ENCODE measurements at regions not wholly inside any gene's neighbourhood (a gene's known extent, or its start where the extent isn't known, plus 50 kb on each side); places are given as distances from the start of the nearest gene placed in this dataset.
"Not testable (repeated sequence)": the region's sequence is repeated elsewhere in the genome, so short reads cannot be mapped to it uniquely, and the experiment has no call there.

DNA sequence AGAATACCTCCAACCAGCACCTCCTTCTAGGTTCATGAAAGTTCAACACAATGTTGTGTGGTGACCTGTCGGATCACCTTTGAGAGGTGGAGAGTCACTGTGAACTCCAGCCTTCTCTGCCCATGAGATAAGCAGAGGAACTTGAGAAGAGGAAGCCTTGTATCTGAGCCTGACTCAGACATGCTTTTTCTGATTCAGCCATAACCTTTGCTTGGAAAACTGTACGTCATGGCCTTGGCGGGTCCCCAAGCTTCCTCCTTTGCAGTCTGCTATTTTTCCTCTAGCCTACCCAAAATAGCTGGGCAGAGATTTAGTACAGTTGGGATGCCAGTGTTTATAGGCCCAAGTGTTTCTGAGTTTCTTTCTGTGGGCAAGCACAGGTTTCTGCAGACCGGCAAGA, 274.7 kb downstream of the CETN3 start:
- no peak for DNase-seq (ENCODE audit: low read depth in 2 of 2)

DNA sequence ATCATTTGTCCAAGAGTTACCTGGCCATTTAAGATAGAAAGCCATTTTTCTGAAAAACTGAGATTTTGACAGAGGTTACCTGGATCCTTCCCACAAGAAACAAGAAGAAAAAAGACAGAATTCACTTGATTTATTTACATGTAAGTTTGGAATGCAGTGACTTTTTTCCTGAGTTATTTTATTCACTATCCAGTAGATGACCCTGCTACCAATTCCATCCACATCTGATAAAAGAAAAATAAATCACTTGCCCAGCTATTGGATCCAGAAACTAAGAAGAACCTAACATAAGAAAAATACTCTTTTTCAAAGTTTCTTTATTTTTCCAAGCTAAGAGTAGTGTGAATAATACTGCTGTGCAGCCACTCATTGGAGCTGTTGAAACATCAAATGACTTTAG, 275.2 kb downstream of the CETN3 start:
- DNase-seq (ENCODE audit: low read depth in 2 of 2), result no peak

GRCh38 chr5:90133941-90134340, 275.6 kb downstream of the CETN3 start:
- no peak for DNase-seq (ENCODE audit: low read depth in 2 of 2)

DNA sequence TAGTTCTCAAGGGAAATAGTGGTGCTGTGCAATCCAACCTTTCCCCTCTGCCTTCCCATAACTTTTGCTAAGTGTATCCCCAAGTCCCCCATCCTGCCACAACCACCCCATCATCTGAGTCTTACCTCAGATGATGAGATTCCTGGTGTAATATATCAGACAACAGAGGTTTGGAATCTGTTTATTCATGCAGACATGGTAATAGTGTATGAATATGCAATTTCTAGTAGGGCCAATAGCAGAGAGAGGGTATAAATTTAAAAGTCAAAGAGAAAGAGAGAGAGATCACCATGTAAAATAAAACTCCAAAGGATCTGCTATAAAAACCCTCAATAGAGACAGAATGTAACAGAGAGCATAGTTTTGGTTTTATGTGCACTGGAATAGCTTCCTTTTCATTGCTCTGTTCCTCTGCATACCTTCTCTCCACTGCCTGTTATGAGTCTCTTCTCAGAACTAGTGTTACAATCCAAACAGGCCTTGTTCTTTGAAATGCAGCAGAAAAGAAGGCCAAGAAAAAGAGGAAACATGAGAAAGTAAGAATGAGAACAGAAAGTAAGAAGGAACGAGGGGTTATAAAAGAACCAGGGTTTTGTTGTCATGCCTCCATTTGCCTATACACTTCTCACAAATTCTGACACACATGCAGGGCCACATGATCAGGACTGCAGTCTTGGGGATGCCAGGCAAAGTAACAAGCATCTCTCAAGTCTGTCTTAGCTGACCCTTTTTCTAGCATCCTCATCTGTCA, 278.0 kb downstream of the CETN3 start:
- DNase-seq (ENCODE audit: low read depth in 2 of 2), result no peak

DNA sequence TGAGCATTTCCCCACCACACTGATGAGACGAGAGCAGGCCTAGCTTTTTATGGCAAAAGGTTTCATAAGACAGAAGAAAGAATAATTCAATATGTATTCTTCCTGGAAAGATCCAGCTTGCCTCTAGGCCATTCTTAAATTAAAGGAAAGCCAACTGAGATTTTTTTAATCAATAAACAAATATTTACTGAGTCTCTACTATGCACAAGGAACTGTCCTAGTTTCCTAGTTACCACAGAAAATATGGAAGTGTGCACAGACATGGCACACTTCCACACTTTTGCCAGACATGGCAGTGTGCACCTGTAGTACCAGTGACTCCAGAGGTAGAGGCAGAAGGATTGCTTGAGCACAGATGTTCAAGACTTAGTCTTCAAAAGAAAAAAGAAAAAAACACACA, 281.0 kb downstream of the CETN3 start:
- DNase-seq (ENCODE audit: low read depth in 2 of 2), result no peak

- no peak for DNase-seq (ENCODE audit: low read depth in 2 of 2)
These were observed 290.0 kb downstream of the CETN3 start for GRCh38 chr5:90119531-90119971.

- no peak for DNase-seq (ENCODE audit: low read depth in 2 of 2)
These were observed 292.6 kb downstream of the CETN3 start for GRCh38 chr5:90117005-90117404.

GRCh38 chr5:90113108-90113507, 296.4 kb downstream of the CETN3 start:
- DNase-seq (ENCODE audit: low read depth in 2 of 2), result no peak

DNA sequence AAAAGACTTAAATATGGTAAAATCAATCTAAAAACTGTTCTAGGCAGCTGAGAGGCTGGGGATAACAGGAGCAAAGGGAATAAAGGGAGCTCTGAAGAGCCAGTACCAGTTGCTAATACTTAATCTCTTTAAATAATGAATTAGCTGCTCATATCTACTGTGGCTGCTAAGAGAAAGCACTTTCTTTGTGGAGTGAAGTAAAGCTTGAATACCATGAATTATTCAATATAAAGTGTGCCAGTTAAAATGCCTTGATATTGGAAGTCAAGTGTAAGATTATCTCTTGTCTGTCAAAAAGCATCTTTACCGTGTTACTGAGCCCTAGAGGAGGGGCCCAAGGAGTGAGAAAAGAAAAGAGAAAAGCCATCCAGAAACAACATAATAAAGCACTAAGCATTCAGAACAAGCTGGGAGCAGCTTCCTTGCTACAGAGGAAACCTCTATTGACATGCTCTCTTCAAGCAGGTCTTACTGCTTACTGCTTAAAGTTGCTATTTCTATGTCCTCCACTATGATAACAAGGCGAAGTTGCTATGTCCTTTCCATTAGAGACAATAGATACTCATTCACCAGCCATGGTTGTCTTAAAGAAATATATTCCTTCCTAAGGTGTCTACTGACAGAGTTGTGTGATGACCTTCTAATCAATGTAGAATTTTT, 297.4 kb downstream of the CETN3 start:
- no peak for DNase-seq (ENCODE audit: low read depth in 2 of 2)

DNA sequence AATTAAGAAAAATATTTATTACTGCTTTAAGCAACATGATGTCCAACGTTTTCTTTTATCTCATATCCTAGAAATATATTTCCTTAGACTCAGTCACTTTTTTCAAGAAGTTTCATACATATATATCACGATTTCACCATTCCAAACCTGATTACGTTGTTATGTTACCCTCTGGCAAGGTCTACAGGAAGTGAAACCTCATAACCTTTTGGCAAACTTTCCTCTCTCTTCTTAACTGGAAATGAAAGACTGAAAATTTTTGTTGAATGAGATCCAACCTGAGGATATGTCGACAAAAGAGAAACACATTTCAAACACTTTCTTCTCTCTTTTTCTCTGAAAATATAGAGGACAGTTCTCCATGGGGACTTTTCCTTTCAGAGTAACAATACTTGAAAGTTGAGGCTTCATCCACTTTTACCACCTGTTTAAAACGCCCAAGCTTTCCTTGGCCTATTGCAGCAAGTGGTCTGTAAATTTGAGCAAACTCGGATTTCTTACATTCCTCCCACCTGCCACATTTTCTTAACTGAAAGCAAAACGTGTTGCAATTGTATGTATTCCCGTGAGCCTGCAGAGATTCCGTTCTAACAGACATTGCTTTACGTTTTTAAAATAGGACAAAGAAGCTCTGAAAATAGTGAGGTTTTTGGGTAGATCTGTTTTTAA, 298.1 kb downstream of the CETN3 start:
- no peak for DNase-seq (ENCODE audit: low read depth in 2 of 2)

DNA sequence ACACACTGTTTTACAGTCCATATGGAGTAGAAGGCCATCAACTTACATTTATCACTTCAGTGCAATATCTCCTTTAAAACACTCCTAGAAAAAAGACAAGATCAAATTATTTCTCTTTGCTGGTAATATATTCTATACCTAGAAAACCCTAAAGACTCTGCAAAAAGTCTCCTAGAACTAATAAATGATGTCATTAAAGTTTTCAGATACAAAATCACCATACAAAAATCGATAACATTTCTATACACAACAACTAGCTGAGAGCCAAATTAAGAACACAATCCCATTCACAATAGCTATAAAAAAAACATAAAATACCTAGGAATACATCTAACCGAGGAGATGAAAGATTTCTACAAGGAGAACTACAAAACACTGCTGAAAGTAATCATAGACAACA, 300.3 kb downstream of the CETN3 start:
- DNase-seq (ENCODE audit: low read depth in 2 of 2), result no peak

- DNase-seq (ENCODE audit: low read depth in 2 of 2), result no peak
These were observed 310.5 kb downstream of the CETN3 start for GRCh38 chr5:90099099-90099498.

DNA sequence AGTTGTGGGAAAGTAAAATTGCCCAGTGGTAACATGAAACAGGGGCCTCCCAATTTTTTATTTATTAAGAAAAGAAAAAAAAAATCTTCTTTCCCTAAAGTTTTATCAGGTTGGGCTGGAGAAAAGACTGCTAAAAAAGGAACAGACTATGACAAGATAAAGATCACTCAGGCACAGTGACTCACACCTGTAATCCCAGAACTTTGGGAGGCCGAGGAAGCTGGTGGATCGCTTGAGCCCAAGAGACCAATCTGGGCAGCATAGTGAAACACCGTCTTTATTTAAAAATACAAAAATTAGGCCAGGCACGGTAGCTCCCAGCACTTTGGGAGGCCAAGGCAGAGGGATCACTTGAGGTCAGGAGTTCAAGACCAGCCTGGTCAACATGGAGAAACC, 312.5 kb downstream of the CETN3 start:
- no peak for DNase-seq (ENCODE audit: low read depth in 2 of 2)

GRCh38 chr5:90096415-90097081, 313.0 kb downstream of the CETN3 start:
- no peak for DNase-seq (ENCODE audit: low read depth in 2 of 2)

DNA sequence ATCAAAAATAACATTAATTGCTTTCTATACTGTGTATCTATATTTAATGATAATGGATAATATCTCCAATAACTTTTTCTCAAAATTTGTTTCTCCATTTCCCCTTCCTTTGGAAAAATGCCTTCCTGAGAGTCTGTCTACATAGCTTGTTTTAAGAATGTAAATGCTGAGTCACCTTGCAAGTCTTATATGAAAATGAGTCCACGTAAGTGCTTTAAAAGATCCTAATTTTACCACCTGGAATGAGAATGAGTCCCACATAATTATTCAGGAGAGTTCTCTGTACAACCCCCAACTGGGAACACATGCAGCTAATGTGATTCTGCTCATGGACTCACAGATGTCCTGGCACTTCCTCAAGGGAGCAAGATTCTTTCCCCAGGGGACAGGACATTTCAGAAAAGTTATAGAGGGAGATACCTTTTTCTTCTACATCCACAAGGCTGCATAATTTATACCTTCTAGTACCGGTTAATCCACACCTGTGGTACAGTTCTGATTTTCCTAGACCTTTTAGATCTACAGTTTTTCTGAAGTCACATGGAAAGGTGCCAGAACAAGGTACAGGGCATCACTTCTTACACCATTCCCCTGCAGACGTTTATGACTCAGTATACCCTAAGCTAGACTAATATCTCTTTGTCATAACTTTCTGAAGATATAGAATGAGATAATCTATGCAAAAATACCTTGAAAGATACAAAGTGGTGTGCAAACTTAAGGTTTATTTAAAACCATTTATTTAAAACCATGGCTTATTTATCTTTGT, 314.1 kb downstream of the CETN3 start:
- no peak for DNase-seq (ENCODE audit: low read depth in 2 of 2)

GRCh38 chr5:90093751-90094485, 315.6 kb downstream of the CETN3 start:
- DNase-seq (ENCODE audit: low read depth in 2 of 2), result no peak

- DNase-seq (ENCODE audit: low read depth in 2 of 2), result no peak
These were observed 316.8 kb downstream of the CETN3 start for GRCh38 chr5:90092734-90093133.

GRCh38 chr5:90084342-90084741, 325.2 kb downstream of the CETN3 start:
- DNase-seq (ENCODE audit: low read depth in 2 of 2), result no peak

- DNase-seq (ENCODE audit: low read depth in 2 of 2), result not testable (repeated sequence)
These were observed 336.5 kb downstream of the CETN3 start for GRCh38 chr5:90073026-90073570.

GRCh38 chr5:90071656-90072055, 337.9 kb downstream of the CETN3 start:
- DNase-seq (ENCODE audit: low read depth in 2 of 2), result no peak

- no peak for DNase-seq (ENCODE audit: low read depth in 2 of 2)
These were observed 338.5 kb downstream of the CETN3 start for GRCh38 chr5:90071066-90071465.
